Neural cell (in vitro differentiated cells): ENCODE measurements at regions not wholly inside any gene's neighbourhood (a gene's known extent, or its start where the extent isn't known, plus 50 kb on each side); places are given as distances from the start of the nearest gene placed in this dataset.

Experiments used
- H2AFZ ChIP-seq: fragments of 200-600, 300-800 bp; sonication (generic), shearing (Covaris generic); 2 replicates; pipeline ENCODE4 v1.6.0; 2014; ENCODE audit warnings: low read depth, mild to moderate bottlenecking, antibody characterized with exemption, low read length, moderate library complexity
- H3F3A ChIP-seq: fragments of 200-600 bp; shearing (Covaris generic); 2 replicates; pipeline ENCODE4 v1.6.1; 2016; ENCODE audit warnings: mild to moderate bottlenecking, moderate library complexity, mixed read lengths, antibody characterized with exemption, low read length; ENCODE audit not compliant: insufficient read depth, poor library complexity, severe bottlenecking
- H3K27ac ChIP-seq: fragments of 200-600, 300-800 bp; sonication (generic), shearing (Covaris generic); 2 replicates; pipeline ENCODE4 v1.5.1; 2014; ENCODE audit warnings: mild to moderate bottlenecking, low read length, moderate library complexity
- H3K27me3 ChIP-seq: fragments of 300-800, 200-600 bp; sonication (generic), shearing (Covaris generic); 2 replicates; pipeline ENCODE4 v1.6.0; 2014; ENCODE audit warnings: mild to moderate bottlenecking, low read depth, low read length, moderate library complexity; ENCODE audit not compliant: insufficient read depth
- H3K36me3 ChIP-seq: fragments of 300-800, 200-600 bp; sonication (generic), shearing (Covaris generic); 2 replicates; pipeline ENCODE4 v1.5.1; 2014; ENCODE audit warnings: mild to moderate bottlenecking, antibody characterized with exemption, low read length, moderate library complexity; ENCODE audit not compliant: insufficient read depth
- H3K4me2 ChIP-seq: fragments of 300-800, 200-600 bp; sonication (generic), shearing (Covaris generic); 2 replicates; pipeline ENCODE4 v1.6.0; 2014; ENCODE audit warnings: mild to moderate bottlenecking, low read length
- H3K4me3 ChIP-seq: fragments of 300-800, 200-600 bp; sonication (generic), shearing (Covaris generic); 2 replicates; pipeline ENCODE4 v1.5.1; 2014; ENCODE audit warnings: mild to moderate bottlenecking, low read length, moderate library complexity
- H3K79me2 ChIP-seq: fragments of 200-600 bp; shearing (Covaris generic); replicated peaks from 2 replicates; pipeline ENCODE4 v1.6.0; 2014; ENCODE audit warnings: mild to moderate bottlenecking, low read length, moderate library complexity; ENCODE audit not compliant: insufficient read depth
- H3K9ac ChIP-seq: fragments of 300-800, 200-600 bp; sonication (generic), shearing (Covaris generic); 2 replicates; pipeline ENCODE4 v1.6.1; 2016; ENCODE audit warnings: mild to moderate bottlenecking, low read length, mixed read lengths
- H3K9me2 ChIP-seq: fragments of 200-600 bp; shearing (Covaris generic); 2 replicates; pipeline ENCODE4 v1.6.1; 2016; ENCODE audit warnings: mild to moderate bottlenecking, low read length, mixed read lengths; ENCODE audit not compliant: insufficient read depth
- H3K9me3 ChIP-seq: fragments of 200-600, 300-800 bp; sonication (generic), shearing (Covaris generic); 2 replicates; pipeline ENCODE4 v1.6.1; 2016; ENCODE audit warnings: mild to moderate bottlenecking, mixed run types, low read length, moderate library complexity, mixed read lengths
- H4K20me1 ChIP-seq: fragments of 200-600 bp; shearing (Covaris generic); 2 replicates; pipeline ENCODE4 v1.6.1; 2016; ENCODE audit warnings: mild to moderate bottlenecking, mixed run types; ENCODE audit not compliant: insufficient read depth
- EP300 ChIP-seq: fragments of 450-650 bp; conservative IDR thresholded peaks from 2 replicates; pipeline ENCODE4 v1.6.1; 2014; ENCODE audit warnings: antibody characterized with exemption, mild to moderate bottlenecking, moderate library complexity; ENCODE audit not compliant: poor library complexity, severe bottlenecking
- EZH2 ChIP-seq: fragments of 200-600, 300-800 bp; shearing (Covaris generic), sonication (generic); IDR thresholded peaks from 2 replicates; pipeline ENCODE4 v1.6.1; 2014; ENCODE audit warnings: antibody characterized with exemption, low read length, borderline replicate concordance, mild to moderate bottlenecking; ENCODE audit not compliant: insufficient read depth, poor library complexity, severe bottlenecking
- MXI1 ChIP-seq: fragments of 450-650 bp; conservative IDR thresholded peaks from 2 replicates; pipeline ENCODE4 v1.6.1; 2014; ENCODE audit warnings: antibody characterized with exemption, mild to moderate bottlenecking; ENCODE audit not compliant: poor library complexity, severe bottlenecking
- POLR2AphosphoS5 ChIP-seq: IDR thresholded peaks from 2 replicates; pipeline ENCODE4 v1.6.1; 2012
- RAD21 ChIP-seq: fragments of 450-650 bp; conservative IDR thresholded peaks from 2 replicates; pipeline ENCODE4 v1.6.1; 2014; ENCODE audit warnings: antibody characterized with exemption, mild to moderate bottlenecking, moderate library complexity
- SMC3 ChIP-seq: fragments of 450-650 bp; conservative IDR thresholded peaks from 2 replicates; pipeline ENCODE4 v1.6.1; 2014; ENCODE audit warnings: antibody characterized with exemption, mild to moderate bottlenecking, moderate library complexity; ENCODE audit not compliant: poor library complexity
- TAF1 ChIP-seq: IDR thresholded peaks from 2 replicates; pipeline ENCODE4 v1.6.1; 2012; ENCODE audit warnings: low read depth
- TF ChIP-seq, protein P1 (sequence below): fragments of 450-650 bp; IDR thresholded peaks from 2 replicates; pipeline ENCODE4 v1.5.1; 2014; ENCODE audit warnings: antibody characterized with exemption, mild to moderate bottlenecking, moderate library complexity; ENCODE audit not compliant: poor library complexity, severe bottlenecking
- TF ChIP-seq, protein P2 (sequence below): IDR thresholded peaks from 2 replicates; pipeline ENCODE4 v1.6.1; 2012; ENCODE audit warnings: borderline replicate concordance

- peaks cover 95% of the 10 kb centered on the region for H3K27me3 ChIP-seq
- no peaks in the 10 kb centered on the region for H3K79me2 ChIP-seq
- no peaks in the 10 kb centered on the region for H3F3A ChIP-seq
- no peaks in the 10 kb centered on the region for H4K20me1 ChIP-seq
- no peak overlapping the region for H3K4me3 ChIP-seq
- H3K27ac ChIP-seq, result no peak overlapping the region
- no peaks in the 10 kb centered on the region for H3K9me2 ChIP-seq
- no peaks in the 10 kb centered on the region for H3K36me3 ChIP-seq
- H3K9ac ChIP-seq, result no peak overlapping the region
- TF ChIP-seq RAD21 (no peak), EZH2 (no peak)
- H3K4me2 ChIP-seq, result no peak overlapping the region
- H2AFZ ChIP-seq, result no peak overlapping the region
- H3K9me3 ChIP-seq, result no peaks in the 10 kb centered on the region
These were observed 1046.0 kb upstream of the NR2F2 start for GRCh38 chr15:95284492-95284891.

DNA sequence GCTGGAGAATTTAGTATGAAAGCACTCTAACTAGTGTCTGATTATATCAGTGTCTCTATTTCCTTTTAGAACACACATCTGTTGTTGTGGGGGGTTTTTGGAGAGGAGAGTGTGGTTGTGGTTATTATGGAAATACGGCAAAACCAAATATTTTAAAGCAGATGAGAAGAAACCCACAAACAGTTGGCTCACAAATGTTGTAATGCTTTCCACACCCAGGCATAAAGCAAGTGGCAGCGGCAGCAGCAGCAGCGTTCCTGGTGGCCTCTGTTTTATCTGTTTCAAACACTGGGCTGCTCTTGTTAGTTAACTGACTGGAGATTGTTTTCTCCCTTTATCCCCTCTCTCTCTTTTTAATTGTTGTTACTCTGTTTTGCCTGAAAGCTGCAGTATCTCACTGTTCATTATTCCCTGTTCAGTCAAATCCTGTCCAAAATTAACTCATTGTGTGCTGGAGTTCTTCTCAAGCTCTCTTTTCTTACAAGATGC is 1045.5 kb upstream of the NR2F2 start:
- Histone ChIP-seq H3F3A (no peaks in the 10 kb centered on the region), H3K9ac (no peak overlapping the region), H3K36me3 (no peaks in the 10 kb centered on the region), H3K9me2 (no peaks in the 10 kb centered on the region), H3K27ac (no peak overlapping the region), H2AFZ (no peak overlapping the region), H4K20me1 (no peaks in the 10 kb centered on the region), H3K79me2 (no peaks in the 10 kb centered on the region), H3K4me3 (no peak overlapping the region), H3K4me2 (no peak overlapping the region), H3K9me3 (no peaks in the 10 kb centered on the region), H3K27me3 (peaks cover 97% of the 10 kb centered on the region)
- TF ChIP-seq SMC3 (peak; percentile 12), EP300 (no peak)

- no peaks in the 10 kb centered on the region for H3K9me3 ChIP-seq
- TF ChIP-seq EZH2, result no peak
- no peak for TF ChIP-seq RAD21
- TF ChIP-seq, protein P1, sequence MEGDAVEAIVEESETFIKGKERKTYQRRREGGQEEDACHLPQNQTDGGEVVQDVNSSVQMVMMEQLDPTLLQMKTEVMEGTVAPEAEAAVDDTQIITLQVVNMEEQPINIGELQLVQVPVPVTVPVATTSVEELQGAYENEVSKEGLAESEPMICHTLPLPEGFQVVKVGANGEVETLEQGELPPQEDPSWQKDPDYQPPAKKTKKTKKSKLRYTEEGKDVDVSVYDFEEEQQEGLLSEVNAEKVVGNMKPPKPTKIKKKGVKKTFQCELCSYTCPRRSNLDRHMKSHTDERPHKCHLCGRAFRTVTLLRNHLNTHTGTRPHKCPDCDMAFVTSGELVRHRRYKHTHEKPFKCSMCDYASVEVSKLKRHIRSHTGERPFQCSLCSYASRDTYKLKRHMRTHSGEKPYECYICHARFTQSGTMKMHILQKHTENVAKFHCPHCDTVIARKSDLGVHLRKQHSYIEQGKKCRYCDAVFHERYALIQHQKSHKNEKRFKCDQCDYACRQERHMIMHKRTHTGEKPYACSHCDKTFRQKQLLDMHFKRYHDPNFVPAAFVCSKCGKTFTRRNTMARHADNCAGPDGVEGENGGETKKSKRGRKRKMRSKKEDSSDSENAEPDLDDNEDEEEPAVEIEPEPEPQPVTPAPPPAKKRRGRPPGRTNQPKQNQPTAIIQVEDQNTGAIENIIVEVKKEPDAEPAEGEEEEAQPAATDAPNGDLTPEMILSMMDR, result no peak
- TF ChIP-seq POLR2AphosphoS5, result no peak
- no peak for TF ChIP-seq TAF1
- no peak for TF ChIP-seq MXI1
- TF ChIP-seq, protein P2, sequence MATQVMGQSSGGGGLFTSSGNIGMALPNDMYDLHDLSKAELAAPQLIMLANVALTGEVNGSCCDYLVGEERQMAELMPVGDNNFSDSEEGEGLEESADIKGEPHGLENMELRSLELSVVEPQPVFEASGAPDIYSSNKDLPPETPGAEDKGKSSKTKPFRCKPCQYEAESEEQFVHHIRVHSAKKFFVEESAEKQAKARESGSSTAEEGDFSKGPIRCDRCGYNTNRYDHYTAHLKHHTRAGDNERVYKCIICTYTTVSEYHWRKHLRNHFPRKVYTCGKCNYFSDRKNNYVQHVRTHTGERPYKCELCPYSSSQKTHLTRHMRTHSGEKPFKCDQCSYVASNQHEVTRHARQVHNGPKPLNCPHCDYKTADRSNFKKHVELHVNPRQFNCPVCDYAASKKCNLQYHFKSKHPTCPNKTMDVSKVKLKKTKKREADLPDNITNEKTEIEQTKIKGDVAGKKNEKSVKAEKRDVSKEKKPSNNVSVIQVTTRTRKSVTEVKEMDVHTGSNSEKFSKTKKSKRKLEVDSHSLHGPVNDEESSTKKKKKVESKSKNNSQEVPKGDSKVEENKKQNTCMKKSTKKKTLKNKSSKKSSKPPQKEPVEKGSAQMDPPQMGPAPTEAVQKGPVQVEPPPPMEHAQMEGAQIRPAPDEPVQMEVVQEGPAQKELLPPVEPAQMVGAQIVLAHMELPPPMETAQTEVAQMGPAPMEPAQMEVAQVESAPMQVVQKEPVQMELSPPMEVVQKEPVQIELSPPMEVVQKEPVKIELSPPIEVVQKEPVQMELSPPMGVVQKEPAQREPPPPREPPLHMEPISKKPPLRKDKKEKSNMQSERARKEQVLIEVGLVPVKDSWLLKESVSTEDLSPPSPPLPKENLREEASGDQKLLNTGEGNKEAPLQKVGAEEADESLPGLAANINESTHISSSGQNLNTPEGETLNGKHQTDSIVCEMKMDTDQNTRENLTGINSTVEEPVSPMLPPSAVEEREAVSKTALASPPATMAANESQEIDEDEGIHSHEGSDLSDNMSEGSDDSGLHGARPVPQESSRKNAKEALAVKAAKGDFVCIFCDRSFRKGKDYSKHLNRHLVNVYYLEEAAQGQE, result no peak
- TF ChIP-seq EP300, result no peak
- no peak for TF ChIP-seq SMC3
- H4K20me1 ChIP-seq, result no peaks in the 10 kb centered on the region
- no peak overlapping the region for H3K9ac ChIP-seq
- H3K4me2 ChIP-seq, result no peak overlapping the region
- no peaks in the 10 kb centered on the region for H3K9me2 ChIP-seq
- no peak overlapping the region for H3K4me3 ChIP-seq
- no peaks in the 10 kb centered on the region for H3K79me2 ChIP-seq
- no peak overlapping the region for H2AFZ ChIP-seq
- H3F3A ChIP-seq, result no peaks in the 10 kb centered on the region
- no peaks in the 10 kb centered on the region for H3K36me3 ChIP-seq
- H3K27ac ChIP-seq, result no peak overlapping the region
- peaks cover 100% of the 10 kb centered on the region for H3K27me3 ChIP-seq
These were observed 1044.1 kb upstream of the NR2F2 start for GRCh38 chr15:95286352-95286880.
